Mesenchymal stem cell (in vitro differentiated cells and primary cell): ENCODE measurements at regions not wholly inside any gene's neighbourhood (a gene's known extent, or its start where the extent isn't known, plus 50 kb on each side); places are given as distances from the start of the nearest gene placed in this dataset.

Source experiments
- DNase-seq: peaks from one replicate; pipeline ENCODE4 v3.0.0-alpha.2; 2013
- H2AFZ ChIP-seq: one replicate; pipeline ENCODE4 v1.6.1; 2013; ENCODE audit warnings: low read depth, mild to moderate bottlenecking, control low read depth, inconsistent platforms, low read length, moderate library complexity
- H2AK5ac ChIP-seq: 2 replicates; pipeline ENCODE4 v1.6.1; 2013; ENCODE audit warnings: low read length, moderate library complexity, mild to moderate bottlenecking, inconsistent platforms; ENCODE audit not compliant: severe bottlenecking
- H2BK120ac ChIP-seq: one replicate; pipeline ENCODE4 v1.6.1; 2013; ENCODE audit warnings: low read depth, mild to moderate bottlenecking, inconsistent platforms, low read length, moderate library complexity
- H2BK12ac ChIP-seq, 2 experiments: one replicate each; pipeline ENCODE4 v1.6.1; 2013; ENCODE audit warnings: inconsistent platforms in 2 of 2, low read length in 2 of 2, mild to moderate bottlenecking in 2 of 2, moderate library complexity in 2 of 2, control low read depth in 1 of 2
- H2BK15ac ChIP-seq: one replicate; pipeline ENCODE4 v1.6.1; 2013; ENCODE audit warnings: mild to moderate bottlenecking, low read depth, inconsistent platforms; ENCODE audit not compliant: poor library complexity, severe bottlenecking
- H2BK5ac ChIP-seq: 2 replicates; pipeline ENCODE4 v1.6.1; 2013; ENCODE audit warnings: low read depth, mild to moderate bottlenecking, low read length, control low read depth, inconsistent platforms; ENCODE audit not compliant: poor library complexity, severe bottlenecking
- H3K14ac ChIP-seq, 2 experiments: one replicate each; pipeline ENCODE4 v1.6.1; 2013; ENCODE audit warnings: inconsistent platforms in 2 of 2, low read length in 2 of 2, control low read depth in 1 of 2, mild to moderate bottlenecking in 1 of 2, moderate library complexity in 1 of 2
- H3K18ac ChIP-seq, 2 experiments: one replicate each; pipeline ENCODE4 v1.6.1; 2013; ENCODE audit warnings: inconsistent platforms in 2 of 2, low read length in 2 of 2, control low read depth in 1 of 2, low read depth in 1 of 2, mild to moderate bottlenecking in 1 of 2
- H3K23ac ChIP-seq, 2 experiments: one replicate each; pipeline ENCODE4 v1.6.1; 2013; ENCODE audit warnings: inconsistent platforms in 2 of 2, low read length in 2 of 2, mild to moderate bottlenecking in 2 of 2, moderate library complexity in 2 of 2, control low read depth in 1 of 2
- H3K27ac ChIP-seq: 2 replicates; pipeline ENCODE4 v1.5.1; 2013; ENCODE audit warnings: mild to moderate bottlenecking, moderate library complexity, low read length, control low read depth, inconsistent platforms; ENCODE audit not compliant: poor library complexity, severe bottlenecking
- H3K27me3 ChIP-seq, 2 experiments: 2 replicates each; pipeline versions ENCODE4 v1.6.1 to v1.7.0; 2013; ENCODE audit warnings: low read length in 2 of 2, mild to moderate bottlenecking in 2 of 2, moderate library complexity in 2 of 2, control low read depth in 1 of 2, inconsistent platforms in 1 of 2; ENCODE audit not compliant: control insufficient read depth in 1 of 2, insufficient read depth in 1 of 2
- H3K36me3 ChIP-seq, 2 experiments: 2 replicates each; pipeline versions ENCODE4 v1.6.1 to v1.7.0; 2013; ENCODE audit warnings: low read length in 2 of 2, control low read depth in 1 of 2, inconsistent platforms in 1 of 2, low read depth in 1 of 2, mild to moderate bottlenecking in 1 of 2; ENCODE audit not compliant: insufficient read depth in 2 of 2, control insufficient read depth in 1 of 2
- H3K4ac ChIP-seq, 2 experiments: one replicate each; pipeline ENCODE4 v1.6.1; 2013; ENCODE audit warnings: inconsistent platforms in 2 of 2, low read length in 2 of 2, mild to moderate bottlenecking in 2 of 2, moderate library complexity in 2 of 2, control low read depth in 1 of 2, low read depth in 1 of 2
- H3K4me1 ChIP-seq: 2 replicates; pipeline ENCODE4 v1.6.1; 2013; ENCODE audit warnings: low read depth, low read length, control low read depth; ENCODE audit not compliant: control insufficient read depth, insufficient read depth
- H3K4me2 ChIP-seq: 2 replicates; pipeline ENCODE4 v1.6.1; 2013; ENCODE audit warnings: low read length, mild to moderate bottlenecking, inconsistent platforms; ENCODE audit not compliant: poor library complexity, severe bottlenecking
- H3K4me3 ChIP-seq, 2 experiments: 2 replicates each; pipeline versions ENCODE4 v1.5.1 to v1.7.0; 2013; ENCODE audit warnings: low read length in 2 of 2, mild to moderate bottlenecking in 2 of 2, control low read depth in 1 of 2, low read depth in 1 of 2; ENCODE audit not compliant: insufficient read depth in 1 of 2
- H3K79me1 ChIP-seq: replicated peaks from 2 replicates; pipeline ENCODE4 v1.6.1; 2013; ENCODE audit warnings: mild to moderate bottlenecking, control low read depth, low read length, inconsistent platforms; ENCODE audit not compliant: poor library complexity, severe bottlenecking
- H3K9ac ChIP-seq: 2 replicates; pipeline ENCODE4 v1.7.0; 2013; ENCODE audit warnings: mild to moderate bottlenecking, low read length, moderate library complexity
- H3K9me3 ChIP-seq: 2 replicates; pipeline ENCODE4 v1.7.0; 2013; ENCODE audit warnings: mild to moderate bottlenecking, low read length; ENCODE audit not compliant: control insufficient read depth
- H4K8ac ChIP-seq: one replicate; pipeline ENCODE4 v1.6.1; 2013; ENCODE audit warnings: inconsistent platforms, mild to moderate bottlenecking, low read length, moderate library complexity
- H4K91ac ChIP-seq: one replicate; pipeline ENCODE4 v1.6.1; 2013; ENCODE audit warnings: mild to moderate bottlenecking, low read length, inconsistent platforms
- WGBS: methylation state at CpG from one replicate; pipeline ENCODE4 v1.1.7; 2013; ENCODE audit warnings: mixed read lengths; 5-methylcytosine and 5-hydroxymethylcytosine counted together

DNA sequence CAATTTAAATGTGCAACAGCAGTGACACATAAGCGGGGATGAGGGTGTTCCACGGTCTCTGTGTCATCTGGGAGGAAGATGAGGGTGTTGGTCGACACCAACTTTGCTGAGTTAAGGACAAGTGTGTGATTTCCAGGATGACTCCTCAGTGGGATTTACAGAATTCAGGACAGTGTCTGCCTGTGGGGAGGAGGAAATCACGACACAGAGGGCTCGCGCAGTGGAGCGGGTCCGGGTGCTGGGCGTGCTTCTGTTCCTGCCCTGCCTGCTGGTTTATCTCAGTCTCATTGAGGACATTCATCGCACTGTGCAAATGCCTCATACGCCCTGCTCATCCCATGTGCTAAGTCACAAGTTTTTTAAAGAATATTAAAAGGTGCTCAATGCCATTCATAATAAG, 73.7 kb upstream of the ADAMTS2 start:
- Histone ChIP-seq H3K4me3 (no peak overlapping the region), H2AFZ (no peak overlapping the region), H3K14ac (no peak overlapping the region), H3K27ac (no peak overlapping the region), H3K79me1 (no peaks in the 10 kb centered on the region), H2AK5ac (no peak overlapping the region), H3K4me2 (no peak overlapping the region), H3K9me3 (no peaks in the 10 kb centered on the region), H4K8ac (no peak overlapping the region), H4K91ac (no peak overlapping the region), H3K23ac (no peak overlapping the region), H2BK15ac (no peak overlapping the region), H3K27me3 (peaks cover 0 to 41% of the 10 kb centered on the region in 2 experiments), H2BK120ac (no peak overlapping the region), H3K4me1 (no peaks in the 10 kb centered on the region), H2BK12ac (no peak overlapping the region), H3K18ac (no peak overlapping the region), H3K9ac (no peak overlapping the region), H3K36me3 (no peaks in the 10 kb centered on the region), H3K4ac (no peak overlapping the region), H2BK5ac (no peak overlapping the region)
- no peak for DNase-seq
- 79% methylated on average over 9 of the region's 11 CpGs for WGBS

DNA sequence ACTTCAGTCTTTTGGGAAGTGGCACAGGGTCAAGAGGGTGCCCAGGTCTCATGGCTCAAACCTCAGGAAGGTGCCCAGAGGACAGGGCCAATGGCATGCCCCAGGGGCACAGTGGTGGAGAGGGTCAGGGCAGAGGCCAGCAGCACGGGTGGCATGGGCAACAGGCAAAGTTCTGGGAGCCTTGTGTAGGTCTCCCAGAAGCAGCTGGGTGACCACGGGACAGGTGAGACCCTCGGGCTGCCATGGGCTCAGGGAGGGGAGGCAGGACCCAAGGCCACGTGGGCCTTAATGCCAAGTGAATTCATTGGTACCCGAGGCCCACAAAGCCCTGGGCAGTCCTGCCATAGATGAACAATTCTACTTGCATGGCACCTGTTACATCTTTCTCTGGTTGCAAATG, 72.4 kb upstream of the ADAMTS2 start:
- 48% methylated on average over 4 of the region's 5 CpGs for WGBS
- Histone ChIP-seq H4K91ac (no peak overlapping the region), H2BK15ac (no peak overlapping the region), H3K36me3 (no peaks in the 10 kb centered on the region), H3K9me3 (no peaks in the 10 kb centered on the region), H3K9ac (no peak overlapping the region), H3K4me1 (no peaks in the 10 kb centered on the region), H2BK5ac (no peak overlapping the region), H3K27ac (no peak overlapping the region), H2BK120ac (no peak overlapping the region), H2BK12ac (no peak overlapping the region), H4K8ac (no peak overlapping the region), H3K4me3 (no peak overlapping the region), H3K79me1 (no peaks in the 10 kb centered on the region), H3K4me2 (no peak overlapping the region), H2AFZ (no peak overlapping the region), H2AK5ac (no peak overlapping the region), H3K14ac (no peak overlapping the region), H3K18ac (no peak overlapping the region), H3K23ac (no peak overlapping the region), H3K27me3 (peaks cover 0 to 42% of the 10 kb centered on the region in 2 experiments), H3K4ac (no peak overlapping the region)
- DNase-seq: no peak

DNA sequence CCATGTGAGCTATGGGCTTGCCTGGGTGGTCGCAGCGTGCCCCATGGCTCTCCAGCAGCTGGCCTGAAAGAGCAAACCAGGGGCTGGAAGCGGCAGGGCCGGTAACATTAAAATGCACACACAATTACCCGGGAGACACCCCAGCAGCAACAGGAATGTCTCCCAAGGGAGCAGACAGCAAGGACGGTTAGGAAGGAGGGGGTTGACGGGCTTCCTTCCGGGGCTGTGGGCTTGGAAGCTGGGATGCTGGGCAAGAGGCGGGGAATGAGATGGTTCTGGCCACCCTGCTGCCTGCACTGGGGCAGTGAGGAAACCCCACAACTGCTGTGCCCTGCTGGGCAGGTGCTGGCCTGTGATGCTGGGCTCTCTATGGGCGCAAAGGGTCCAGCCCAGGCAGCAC, 71.8 kb upstream of the ADAMTS2 start:
- Histone ChIP-seq H2AK5ac (no peak overlapping the region), H3K36me3 (no peaks in the 10 kb centered on the region), H4K8ac (no peak overlapping the region), H3K18ac (no peak overlapping the region), H3K27me3 (peaks cover 0 to 42% of the 10 kb centered on the region in 2 experiments), H2BK12ac (no peak overlapping the region), H3K4me3 (no peak overlapping the region), H2BK15ac (no peak overlapping the region), H3K9me3 (no peaks in the 10 kb centered on the region), H2BK120ac (no peak overlapping the region), H3K4me1 (no peaks in the 10 kb centered on the region), H4K91ac (no peak overlapping the region), H2BK5ac (no peak overlapping the region), H3K79me1 (no peaks in the 10 kb centered on the region), H3K14ac (no peak overlapping the region), H3K4ac (no peak overlapping the region), H3K27ac (no peak overlapping the region), H3K23ac (no peak overlapping the region), H3K9ac (no peak overlapping the region), H3K4me2 (no peak overlapping the region), H2AFZ (no peak overlapping the region)
- DNase-seq: no peak
- WGBS: 85% methylated on average over 10 of the region's 10 CpGs

DNA sequence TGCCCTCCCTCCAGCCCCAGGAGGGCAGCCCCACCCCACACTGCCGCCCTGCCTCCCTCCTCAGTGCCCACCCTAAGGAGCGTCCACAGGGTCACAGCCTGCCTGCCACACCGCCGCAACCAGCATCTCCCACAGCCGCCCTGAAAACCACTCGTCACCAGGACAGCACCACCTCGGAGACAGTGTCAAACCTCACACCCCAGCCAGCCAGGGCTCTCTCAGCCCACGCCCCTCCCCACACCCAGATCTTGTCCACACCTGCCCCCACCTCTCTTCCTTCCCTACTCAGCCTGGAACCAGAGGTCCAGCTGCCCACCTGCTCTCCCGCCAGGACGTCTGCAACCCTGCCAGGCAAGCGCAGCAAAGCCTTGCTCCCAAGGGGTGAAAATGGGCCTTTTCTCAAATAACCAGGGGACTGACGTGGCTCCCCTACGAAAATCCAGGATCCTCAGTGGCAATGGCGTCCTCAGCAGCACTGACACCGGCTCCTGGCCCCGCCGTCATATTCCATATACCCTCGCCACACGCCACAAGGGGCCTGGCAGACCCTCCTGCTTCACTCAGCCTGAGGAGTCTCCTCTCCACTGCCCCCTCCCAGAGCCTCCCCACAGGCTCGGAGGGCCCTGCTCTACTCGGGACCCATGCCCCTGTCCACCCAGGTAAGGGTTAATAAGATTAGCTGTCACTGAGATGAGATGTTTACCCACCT, 71.0 kb upstream of the ADAMTS2 start:
- no peak overlapping the region for H3K27ac ChIP-seq
- H3K14ac ChIP-seq: no peak overlapping the region
- H3K4me1 ChIP-seq: no peaks in the 10 kb centered on the region
- H2BK120ac ChIP-seq: no peak overlapping the region
- no peak overlapping the region for H2AK5ac ChIP-seq
- peaks cover 0 to 42% of the 10 kb centered on the region in 2 experiments for H3K27me3 ChIP-seq
- H2AFZ ChIP-seq: no peak overlapping the region
- H3K4me2 ChIP-seq: no peak overlapping the region
- no peak overlapping the region for H3K4ac ChIP-seq
- no peaks in the 10 kb centered on the region for H3K9me3 ChIP-seq
- no peak overlapping the region for H2BK15ac ChIP-seq
- H3K23ac ChIP-seq: no peak overlapping the region
- no peak overlapping the region for H3K9ac ChIP-seq
- no peak overlapping the region for H3K4me3 ChIP-seq
- no peak overlapping the region for H3K18ac ChIP-seq
- no peak overlapping the region for H4K8ac ChIP-seq
- no peak for DNase-seq
- no peak overlapping the region for H4K91ac ChIP-seq
- H2BK12ac ChIP-seq: no peak overlapping the region
- H2BK5ac ChIP-seq: no peak overlapping the region
- no peaks in the 10 kb centered on the region for H3K79me1 ChIP-seq
- H3K36me3 ChIP-seq: no peaks in the 10 kb centered on the region
- 80% methylated on average over 21 of the region's 21 CpGs for WGBS
